ENCODE measurements at regions not wholly inside any gene's neighbourhood (a gene's known extent, or its start where the extent isn't known, plus 50 kb on each side); places are given as distances from the start of the nearest gene placed in this dataset.

DNA sequence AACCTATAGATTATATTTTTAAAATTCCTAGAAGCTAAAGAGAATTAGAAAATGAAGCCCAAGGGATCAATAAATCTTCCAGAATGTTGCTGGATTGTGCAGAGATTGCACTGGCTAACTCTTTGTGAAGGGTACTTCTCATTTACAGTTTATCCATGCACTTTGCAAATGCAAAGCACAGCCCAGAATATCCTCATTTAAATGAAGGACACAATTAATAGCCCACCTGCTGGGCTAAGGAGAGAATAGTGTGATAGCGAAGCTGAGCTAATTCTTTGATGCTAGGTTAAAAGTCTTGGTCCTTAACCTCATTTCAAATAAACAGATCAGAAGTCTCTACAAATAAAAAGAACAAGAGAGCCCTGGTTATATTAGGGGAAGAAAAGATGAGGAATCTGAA, 72.5 kb downstream of the SMPDL3A start:
- Mint-ChIP-seq H3K4me1 (peaks cover 25% of the 10 kb centered on the region), H3K36me3 (no peaks in the 10 kb centered on the region), H3K27ac (no peak overlapping the region), H3K4me3 (no peak overlapping the region), H3K27me3 (ENCODE audit: low read depth) (peaks cover 14% of the 10 kb centered on the region), H3K9me3 (no peaks in the 10 kb centered on the region)
- TF ChIP-seq IRF1 (CRISPR knock-in tag; IDR thresholded peaks at IDR 0.05) (no peak), SMAD3 (CRISPR knock-in tag; IDR thresholded peaks at IDR 0.05; ENCODE audit: borderline replicate concordance) (no peak), NR1H2 (CRISPR knock-in tag; IDR thresholded peaks at IDR 0.05) (no peak), GRHL2 (CRISPR knock-in tag; IDR thresholded peaks at IDR 0.05; ENCODE audit: insufficient replicate concordance, severe bottlenecking) (no peak), TP53 (CRISPR knock-in tag; IDR thresholded peaks at IDR 0.05) (no peak), TCF7 (CRISPR knock-in tag; IDR thresholded peaks at IDR 0.05; ENCODE audit: low read depth) (no peak), PRRX2 (CRISPR knock-in tag; IDR thresholded peaks at IDR 0.05) (no peak), ZNF416 (CRISPR knock-in tag; IDR thresholded peaks at IDR 0.05) (no peak), ZNF121 (CRISPR knock-in tag; IDR thresholded peaks at IDR 0.05) (no peak), USF1 (CRISPR knock-in tag; IDR thresholded peaks at IDR 0.05) (no peak), FOXP1 (CRISPR knock-in tag; IDR thresholded peaks at IDR 0.05; ENCODE audit: borderline replicate concordance) (no peak), ZNF138 (CRISPR knock-in tag; conservative IDR thresholded peaks at IDR 0.05) (no peak), TEAD1 (CRISPR knock-in tag; IDR thresholded peaks at IDR 0.05) (no peak)
- TF ChIP-seq, protein P1, sequence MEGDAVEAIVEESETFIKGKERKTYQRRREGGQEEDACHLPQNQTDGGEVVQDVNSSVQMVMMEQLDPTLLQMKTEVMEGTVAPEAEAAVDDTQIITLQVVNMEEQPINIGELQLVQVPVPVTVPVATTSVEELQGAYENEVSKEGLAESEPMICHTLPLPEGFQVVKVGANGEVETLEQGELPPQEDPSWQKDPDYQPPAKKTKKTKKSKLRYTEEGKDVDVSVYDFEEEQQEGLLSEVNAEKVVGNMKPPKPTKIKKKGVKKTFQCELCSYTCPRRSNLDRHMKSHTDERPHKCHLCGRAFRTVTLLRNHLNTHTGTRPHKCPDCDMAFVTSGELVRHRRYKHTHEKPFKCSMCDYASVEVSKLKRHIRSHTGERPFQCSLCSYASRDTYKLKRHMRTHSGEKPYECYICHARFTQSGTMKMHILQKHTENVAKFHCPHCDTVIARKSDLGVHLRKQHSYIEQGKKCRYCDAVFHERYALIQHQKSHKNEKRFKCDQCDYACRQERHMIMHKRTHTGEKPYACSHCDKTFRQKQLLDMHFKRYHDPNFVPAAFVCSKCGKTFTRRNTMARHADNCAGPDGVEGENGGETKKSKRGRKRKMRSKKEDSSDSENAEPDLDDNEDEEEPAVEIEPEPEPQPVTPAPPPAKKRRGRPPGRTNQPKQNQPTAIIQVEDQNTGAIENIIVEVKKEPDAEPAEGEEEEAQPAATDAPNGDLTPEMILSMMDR (IDR thresholded peaks at IDR 0.05), result no peak
- TF ChIP-seq, protein P2, sequence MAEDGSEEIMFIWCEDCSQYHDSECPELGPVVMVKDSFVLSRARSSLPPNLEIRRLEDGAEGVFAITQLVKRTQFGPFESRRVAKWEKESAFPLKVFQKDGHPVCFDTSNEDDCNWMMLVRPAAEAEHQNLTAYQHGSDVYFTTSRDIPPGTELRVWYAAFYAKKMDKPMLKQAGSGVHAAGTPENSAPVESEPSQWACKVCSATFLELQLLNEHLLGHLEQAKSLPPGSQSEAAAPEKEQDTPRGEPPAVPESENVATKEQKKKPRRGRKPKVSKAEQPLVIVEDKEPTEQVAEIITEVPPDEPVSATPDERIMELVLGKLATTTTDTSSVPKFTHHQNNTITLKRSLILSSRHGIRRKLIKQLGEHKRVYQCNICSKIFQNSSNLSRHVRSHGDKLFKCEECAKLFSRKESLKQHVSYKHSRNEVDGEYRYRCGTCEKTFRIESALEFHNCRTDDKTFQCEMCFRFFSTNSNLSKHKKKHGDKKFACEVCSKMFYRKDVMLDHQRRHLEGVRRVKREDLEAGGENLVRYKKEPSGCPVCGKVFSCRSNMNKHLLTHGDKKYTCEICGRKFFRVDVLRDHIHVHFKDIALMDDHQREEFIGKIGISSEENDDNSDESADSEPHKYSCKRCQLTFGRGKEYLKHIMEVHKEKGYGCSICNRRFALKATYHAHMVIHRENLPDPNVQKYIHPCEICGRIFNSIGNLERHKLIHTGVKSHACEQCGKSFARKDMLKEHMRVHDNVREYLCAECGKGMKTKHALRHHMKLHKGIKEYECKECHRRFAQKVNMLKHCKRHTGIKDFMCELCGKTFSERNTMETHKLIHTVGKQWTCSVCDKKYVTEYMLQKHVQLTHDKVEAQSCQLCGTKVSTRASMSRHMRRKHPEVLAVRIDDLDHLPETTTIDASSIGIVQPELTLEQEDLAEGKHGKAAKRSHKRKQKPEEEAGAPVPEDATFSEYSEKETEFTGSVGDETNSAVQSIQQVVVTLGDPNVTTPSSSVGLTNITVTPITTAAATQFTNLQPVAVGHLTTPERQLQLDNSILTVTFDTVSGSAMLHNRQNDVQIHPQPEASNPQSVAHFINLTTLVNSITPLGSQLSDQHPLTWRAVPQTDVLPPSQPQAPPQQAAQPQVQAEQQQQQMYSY (CRISPR knock-in tag; IDR thresholded peaks at IDR 0.05), result no peak
- TF ChIP-seq, protein P3, sequence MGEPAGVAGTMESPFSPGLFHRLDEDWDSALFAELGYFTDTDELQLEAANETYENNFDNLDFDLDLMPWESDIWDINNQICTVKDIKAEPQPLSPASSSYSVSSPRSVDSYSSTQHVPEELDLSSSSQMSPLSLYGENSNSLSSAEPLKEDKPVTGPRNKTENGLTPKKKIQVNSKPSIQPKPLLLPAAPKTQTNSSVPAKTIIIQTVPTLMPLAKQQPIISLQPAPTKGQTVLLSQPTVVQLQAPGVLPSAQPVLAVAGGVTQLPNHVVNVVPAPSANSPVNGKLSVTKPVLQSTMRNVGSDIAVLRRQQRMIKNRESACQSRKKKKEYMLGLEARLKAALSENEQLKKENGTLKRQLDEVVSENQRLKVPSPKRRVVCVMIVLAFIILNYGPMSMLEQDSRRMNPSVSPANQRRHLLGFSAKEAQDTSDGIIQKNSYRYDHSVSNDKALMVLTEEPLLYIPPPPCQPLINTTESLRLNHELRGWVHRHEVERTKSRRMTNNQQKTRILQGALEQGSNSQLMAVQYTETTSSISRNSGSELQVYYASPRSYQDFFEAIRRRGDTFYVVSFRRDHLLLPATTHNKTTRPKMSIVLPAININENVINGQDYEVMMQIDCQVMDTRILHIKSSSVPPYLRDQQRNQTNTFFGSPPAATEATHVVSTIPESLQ (CRISPR knock-in tag; IDR thresholded peaks at IDR 0.05), result no peak
- TF ChIP-seq, protein P4, sequence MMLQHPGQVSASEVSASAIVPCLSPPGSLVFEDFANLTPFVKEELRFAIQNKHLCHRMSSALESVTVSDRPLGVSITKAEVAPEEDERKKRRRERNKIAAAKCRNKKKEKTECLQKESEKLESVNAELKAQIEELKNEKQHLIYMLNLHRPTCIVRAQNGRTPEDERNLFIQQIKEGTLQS (CRISPR knock-in tag; conservative IDR thresholded peaks at IDR 0.05), result no peak
- ChIA-PET POLR2A (no interaction called here), CTCF (no interaction called here)
- ATAC-seq, result no peak; the same call in 1 of the 2 replicates
- no peak for DNase-seq (ENCODE audit: low spot score)

- Mint-ChIP-seq H3K4me3 (no peak overlapping the region), H3K27me3 (ENCODE audit: low read depth) (0 out of 2 replicates have a peak, but pooled peaks cover 3% of the 10 kb centered on the region), H3K4me1 (peaks cover 7% of the 10 kb centered on the region), H3K9me3 (no peaks in the 10 kb centered on the region), H3K27ac (no peak overlapping the region), H3K36me3 (no peaks in the 10 kb centered on the region)
- ATAC-seq (no peak), DNase-seq (ENCODE audit: low spot score) (no peak)
- ChIA-PET POLR2A (no interaction called here), CTCF (interaction anchor here (2.0 to 2.2 kb wide), 2 partner anchors 29 to 512 kb away, joined by 15 to 16 read pairs; no protein-coding TSS in a partner anchor)
- TF ChIP-seq RORB (CRISPR knock-in tag; IDR thresholded peaks at IDR 0.05), result no peak
- no peak for TF ChIP-seq CREB1 (CRISPR knock-in tag; IDR thresholded peaks at IDR 0.05)
- no peak for TF ChIP-seq NFE2L1 (CRISPR knock-in tag; IDR thresholded peaks at IDR 0.05)
- no peak for TF ChIP-seq IRF1 (CRISPR knock-in tag; IDR thresholded peaks at IDR 0.05)
- TF ChIP-seq, protein P5, sequence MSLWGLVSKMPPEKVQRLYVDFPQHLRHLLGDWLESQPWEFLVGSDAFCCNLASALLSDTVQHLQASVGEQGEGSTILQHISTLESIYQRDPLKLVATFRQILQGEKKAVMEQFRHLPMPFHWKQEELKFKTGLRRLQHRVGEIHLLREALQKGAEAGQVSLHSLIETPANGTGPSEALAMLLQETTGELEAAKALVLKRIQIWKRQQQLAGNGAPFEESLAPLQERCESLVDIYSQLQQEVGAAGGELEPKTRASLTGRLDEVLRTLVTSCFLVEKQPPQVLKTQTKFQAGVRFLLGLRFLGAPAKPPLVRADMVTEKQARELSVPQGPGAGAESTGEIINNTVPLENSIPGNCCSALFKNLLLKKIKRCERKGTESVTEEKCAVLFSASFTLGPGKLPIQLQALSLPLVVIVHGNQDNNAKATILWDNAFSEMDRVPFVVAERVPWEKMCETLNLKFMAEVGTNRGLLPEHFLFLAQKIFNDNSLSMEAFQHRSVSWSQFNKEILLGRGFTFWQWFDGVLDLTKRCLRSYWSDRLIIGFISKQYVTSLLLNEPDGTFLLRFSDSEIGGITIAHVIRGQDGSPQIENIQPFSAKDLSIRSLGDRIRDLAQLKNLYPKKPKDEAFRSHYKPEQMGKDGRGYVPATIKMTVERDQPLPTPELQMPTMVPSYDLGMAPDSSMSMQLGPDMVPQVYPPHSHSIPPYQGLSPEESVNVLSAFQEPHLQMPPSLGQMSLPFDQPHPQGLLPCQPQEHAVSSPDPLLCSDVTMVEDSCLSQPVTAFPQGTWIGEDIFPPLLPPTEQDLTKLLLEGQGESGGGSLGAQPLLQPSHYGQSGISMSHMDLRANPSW (CRISPR knock-in tag; conservative IDR thresholded peaks at IDR 0.05; ENCODE audit: low read depth), result no peak
- no peak for TF ChIP-seq ATF1 (CRISPR knock-in tag; IDR thresholded peaks at IDR 0.05)
- no peak for TF ChIP-seq GRHL2 (CRISPR knock-in tag; IDR thresholded peaks at IDR 0.05; ENCODE audit: insufficient replicate concordance, severe bottlenecking)
These were observed 79.1 kb downstream of the SMPDL3A start for GRCh38 chr6:122868137-122868536.

All from WTC11 (cell line).